GF-D8 (cell line): ENCODE measurements at regions not wholly inside any gene's neighbourhood (a gene's known extent, or its start where the extent isn't known, plus 50 kb on each side); places are given as distances from the start of the nearest gene placed in this dataset.

Experiments
- DNase-seq: peaks from one replicate; lab custom pipeline; 2025; lab: John Stamatoyannopoulos, UW

DNA sequence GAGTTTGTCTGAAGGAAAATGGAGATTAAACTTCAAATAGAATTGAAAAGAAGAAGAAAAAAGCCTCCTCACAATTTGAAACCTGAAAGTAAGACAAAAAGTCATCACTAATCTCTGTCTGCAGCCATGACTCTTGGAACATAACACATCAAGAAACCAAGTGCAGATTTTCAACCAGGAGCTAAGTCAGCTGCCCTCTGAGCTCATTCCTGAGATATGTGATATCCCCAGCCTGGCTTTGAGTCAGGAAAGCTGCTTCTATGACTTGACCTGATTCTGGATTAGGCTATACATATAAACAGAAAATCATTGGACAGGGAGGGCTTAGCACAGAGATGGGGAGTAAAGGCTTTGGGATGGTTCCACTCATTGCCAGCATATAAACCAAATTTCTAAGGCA lies 891.4 kb downstream of the TFAP2A start:
- no peak for DNase-seq

DNA sequence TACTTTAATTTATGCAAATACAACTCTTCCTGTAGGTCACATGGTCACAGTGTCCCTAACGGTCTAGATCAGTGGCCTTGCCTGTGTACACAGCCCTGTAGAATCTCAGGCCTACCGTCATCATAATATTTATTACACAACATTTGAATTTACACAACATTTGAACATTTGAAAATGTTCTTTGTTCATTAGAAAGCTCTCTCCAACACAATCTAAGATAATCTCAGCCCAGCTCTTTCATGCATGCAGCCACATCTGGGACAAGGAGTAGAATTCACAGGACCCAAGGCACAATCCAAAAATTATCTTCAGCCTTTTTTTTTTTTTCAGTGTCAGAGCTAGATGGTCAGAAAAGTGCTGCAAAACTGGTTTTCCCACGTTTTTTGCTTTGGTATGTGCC lies 892.8 kb downstream of the TFAP2A start:
- DNase-seq, result no peak

DNA sequence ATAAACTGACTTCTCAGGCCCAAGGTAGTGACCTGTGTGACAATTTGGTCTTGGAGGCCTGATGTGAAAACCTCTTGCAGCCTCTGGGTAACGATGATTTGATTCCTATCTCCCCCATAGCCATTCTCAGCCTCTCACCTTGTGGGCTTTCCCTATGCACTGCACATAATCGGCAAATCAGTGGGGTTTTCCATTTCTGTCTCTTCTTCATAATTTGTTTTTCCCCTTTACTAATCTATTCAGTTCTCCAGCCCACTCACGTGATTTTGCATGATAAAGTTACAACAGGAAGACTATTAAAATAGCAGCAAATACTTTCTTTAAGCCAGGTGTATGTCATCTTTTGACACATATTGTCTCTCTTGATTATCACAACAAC lies 893.7 kb downstream of the TFAP2A start:
- no peak for DNase-seq

DNA sequence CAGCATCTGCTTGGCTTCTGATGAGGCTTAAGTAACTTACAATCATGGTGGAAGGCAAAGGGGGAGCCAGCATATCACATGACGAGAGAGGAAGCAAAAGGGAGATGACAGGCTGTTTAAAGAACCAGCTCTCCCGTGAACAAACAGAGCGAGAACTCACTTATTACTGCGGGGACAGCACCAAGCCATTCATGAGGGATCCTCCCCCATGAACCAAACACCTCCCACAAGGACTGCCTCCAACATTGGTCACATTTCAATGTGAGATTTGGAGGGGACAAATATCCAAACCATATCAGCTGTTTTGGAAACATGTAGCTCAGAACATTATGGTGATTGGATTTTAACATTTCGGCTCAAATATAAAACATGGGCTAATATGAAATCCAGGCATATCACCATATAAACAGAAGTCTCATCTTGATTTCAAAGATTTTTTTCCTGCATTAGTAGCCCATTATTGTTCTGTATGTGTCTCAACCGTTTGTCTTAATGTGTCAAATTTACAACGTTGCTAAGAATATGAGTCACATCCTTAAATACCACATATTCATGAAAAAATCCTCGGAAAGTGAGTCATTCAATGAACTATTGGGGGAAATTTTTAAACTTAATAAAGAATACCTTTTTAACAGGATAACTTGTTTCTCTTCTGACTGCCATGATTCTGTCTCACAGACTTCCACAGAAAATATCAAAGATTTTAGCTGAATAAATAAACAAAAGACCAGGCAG lies 894.3 kb downstream of the TFAP2A start:
- no peak for DNase-seq

DNA sequence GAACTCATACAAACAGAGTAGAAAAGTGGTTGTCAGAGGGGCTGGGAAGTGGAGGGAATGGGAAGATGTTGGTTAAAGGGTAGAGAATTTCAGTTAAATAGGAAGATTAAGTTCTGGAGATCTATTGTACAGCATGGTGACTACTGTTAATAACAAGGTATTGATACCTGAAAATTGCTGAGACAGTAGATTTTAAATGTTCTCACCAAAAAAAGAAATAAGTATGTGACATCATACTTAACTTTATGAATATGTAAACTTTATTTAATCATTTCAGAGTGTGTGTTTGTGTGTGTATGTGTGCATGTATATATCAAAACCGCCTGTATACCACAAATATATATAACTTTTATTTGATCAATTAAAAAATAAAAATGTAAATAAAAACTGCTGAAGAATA lies 896.4 kb downstream of the TFAP2A start:
- no peak for DNase-seq

DNA sequence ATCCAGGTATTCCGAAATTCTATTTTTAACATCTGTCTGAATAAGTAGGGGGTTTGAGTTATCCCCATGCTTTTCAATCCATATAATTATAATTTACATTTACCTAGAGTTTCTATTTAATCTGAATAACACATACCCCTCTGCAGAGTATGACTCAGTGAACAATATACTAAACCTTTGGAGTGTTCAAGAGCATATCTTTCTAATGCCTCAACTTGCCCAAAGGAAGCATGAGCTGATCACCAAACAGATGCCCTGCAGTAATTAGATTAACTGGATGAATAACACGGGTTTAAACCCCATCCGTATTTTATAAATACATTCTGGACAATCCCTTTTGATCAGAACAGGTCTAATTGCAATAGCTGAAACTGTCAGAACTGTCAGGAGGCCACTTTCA lies 897.1 kb downstream of the TFAP2A start:
- DNase-seq, result no peak

DNA sequence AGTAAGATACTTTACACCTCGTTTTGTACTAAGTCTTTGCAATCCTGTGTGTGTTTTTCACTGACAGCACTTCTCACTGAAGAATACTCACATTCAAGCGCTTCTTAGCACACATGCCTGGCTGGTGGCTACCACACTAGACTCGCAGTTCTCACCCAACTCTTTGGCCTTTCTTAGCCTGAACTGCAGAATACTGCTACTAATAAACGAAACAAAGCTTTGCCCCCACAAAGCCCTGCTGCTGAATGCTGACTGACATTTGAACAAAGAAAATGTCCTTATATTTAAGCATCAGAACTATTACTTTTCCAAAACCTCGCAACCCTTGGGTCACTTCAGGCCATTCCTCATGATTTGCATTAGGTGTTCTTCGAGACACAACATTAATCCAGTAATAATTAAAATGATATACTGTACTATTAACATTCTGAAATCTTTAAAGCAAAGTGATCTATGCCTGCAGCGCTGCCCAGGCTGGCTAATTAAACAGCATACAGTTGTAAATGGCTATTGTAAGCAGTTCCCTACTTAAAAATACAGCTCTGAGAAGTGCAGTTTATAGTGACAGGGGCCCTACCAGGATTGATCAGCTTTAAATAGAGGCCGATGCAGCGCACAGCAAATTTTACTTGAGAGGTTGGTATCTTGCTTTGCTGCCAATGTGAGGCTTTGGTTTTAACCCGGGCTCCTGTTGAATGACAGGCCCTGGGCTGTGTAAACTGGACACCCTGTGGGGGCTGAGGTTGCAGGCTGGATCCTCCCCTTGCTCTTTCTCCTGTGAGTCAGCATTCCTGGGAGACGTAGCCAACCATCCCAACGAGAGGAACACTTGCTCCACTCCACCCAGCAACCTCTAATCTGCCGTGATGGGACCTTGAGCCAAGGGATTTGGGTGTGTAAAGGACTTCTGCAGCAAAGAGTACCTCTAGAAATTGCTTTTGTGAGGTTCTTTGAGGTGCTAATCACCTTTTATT lies 899.0 kb downstream of the TFAP2A start:
- DNase-seq, result no peak

DNA sequence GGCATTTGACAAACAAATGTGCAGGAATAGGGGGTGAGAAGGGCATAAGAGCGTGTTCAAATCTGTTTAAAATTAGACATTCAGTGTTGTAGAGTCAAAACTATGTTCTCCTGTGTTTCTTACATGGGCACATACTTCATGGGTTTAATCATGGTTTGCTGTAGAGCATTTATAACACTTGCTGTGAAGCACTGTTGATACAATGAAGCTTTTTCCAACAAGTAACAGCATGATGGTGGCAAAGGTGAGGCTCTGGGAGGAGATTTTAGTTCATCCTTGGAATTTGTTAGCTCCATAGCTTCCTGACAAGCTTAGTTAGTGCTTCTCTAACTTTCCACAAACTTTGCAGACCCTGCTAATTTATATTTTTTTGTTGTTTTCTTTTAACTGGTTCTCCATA lies 900.7 kb downstream of the TFAP2A start:
- no peak for DNase-seq

DNA sequence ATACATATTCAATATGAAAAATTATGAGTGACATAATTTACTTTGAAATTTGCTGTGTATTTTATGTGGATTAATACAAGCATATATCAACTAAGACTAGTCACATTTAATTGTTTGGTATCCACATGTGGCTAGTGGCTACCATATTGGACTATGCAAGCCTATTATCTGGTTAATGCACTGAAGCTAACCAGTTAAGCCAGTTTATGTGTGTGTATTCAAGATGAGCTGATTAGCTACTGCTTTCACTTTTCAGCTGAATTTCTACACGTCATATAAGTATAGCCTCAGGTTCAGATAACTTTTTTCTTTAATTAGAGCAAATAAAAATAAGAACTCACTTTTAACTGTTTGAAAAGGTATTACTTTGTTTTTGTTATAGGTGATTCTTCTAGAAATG lies 903.7 kb downstream of the TFAP2A start:
- DNase-seq, result no peak

DNA sequence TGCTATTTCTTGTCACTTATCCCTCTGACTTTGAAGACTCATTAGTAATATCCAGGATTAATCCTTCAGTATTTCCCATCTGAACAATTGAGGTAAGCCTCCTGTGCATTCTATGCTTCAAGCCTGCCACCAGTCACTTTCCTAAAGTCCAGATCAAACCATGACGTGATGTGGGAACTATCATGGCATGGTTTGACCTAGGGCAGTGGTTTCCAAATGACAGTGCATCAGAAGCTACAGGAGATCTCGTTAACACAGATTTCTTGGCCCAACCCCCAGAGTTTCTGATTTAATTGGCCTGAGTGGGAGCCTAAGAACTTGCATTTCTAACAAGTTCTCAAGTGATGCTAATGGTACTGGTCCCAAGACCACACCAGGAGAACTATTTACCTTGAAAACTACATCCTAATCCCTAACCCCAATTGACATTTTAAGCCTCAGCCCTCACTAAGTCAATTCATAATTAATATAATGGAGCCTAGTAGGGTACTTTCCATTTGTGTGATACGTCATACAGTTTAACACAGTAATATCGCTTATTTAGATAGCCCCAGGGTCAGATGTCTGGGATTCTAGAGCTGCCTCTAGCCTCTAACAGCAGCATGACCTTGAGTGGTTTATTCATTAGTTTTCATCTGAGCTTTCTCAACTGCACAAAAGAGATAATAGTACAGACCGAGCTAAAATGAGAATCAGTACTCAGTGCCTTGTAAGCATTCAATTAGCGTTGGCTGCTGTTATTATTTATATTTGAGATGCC lies 907.6 kb downstream of the TFAP2A start:
- no peak for DNase-seq

DNA sequence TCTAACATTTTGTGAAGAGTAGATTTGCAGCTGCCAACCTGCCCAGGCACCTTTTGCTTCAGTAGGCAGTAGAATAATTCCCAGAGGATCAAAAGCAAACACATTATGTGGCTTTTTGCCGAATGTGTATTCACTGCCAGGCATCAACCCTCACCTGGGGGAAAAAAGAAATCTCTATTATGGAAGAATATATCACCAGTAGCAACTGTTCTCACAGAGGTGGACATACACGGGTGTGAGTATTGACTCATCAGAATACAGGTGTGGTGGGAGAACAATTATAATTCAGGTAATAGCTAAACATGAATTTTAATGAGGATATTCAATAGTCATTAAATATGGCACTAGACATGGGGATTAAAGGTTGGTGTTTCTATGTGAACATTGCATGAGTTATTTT lies 910.7 kb downstream of the TFAP2A start:
- DNase-seq, result no peak

DNA sequence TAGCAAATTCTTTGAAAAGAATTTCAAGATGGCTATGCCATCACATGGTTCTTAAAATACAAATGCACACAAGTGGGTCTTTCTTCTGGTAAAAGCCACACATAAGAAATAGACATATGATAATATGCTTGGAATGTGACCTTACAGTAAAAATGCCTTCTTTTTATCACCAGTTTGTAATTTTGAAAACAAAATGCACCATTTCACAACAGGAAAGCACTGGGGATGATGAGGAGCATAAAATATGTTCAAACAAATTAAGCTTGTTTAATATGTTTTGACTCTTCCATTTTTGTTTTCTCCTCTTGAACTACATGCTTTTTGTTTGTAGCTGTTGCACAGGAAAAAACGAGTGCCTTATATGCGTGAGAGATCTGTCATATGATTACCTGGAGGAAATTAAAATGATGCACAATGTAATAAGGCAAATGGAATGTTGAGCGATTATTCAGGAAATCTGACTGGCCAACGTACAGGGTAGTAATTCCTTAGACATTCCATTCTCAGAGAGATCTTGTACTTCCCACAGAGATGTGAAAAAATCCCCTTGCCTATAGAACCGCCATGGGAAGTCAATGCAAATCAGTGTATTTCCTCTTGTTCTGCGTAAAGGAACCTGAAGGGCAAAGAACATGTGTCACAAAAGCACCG lies 911.6 kb downstream of the TFAP2A start:
- no peak for DNase-seq

DNA sequence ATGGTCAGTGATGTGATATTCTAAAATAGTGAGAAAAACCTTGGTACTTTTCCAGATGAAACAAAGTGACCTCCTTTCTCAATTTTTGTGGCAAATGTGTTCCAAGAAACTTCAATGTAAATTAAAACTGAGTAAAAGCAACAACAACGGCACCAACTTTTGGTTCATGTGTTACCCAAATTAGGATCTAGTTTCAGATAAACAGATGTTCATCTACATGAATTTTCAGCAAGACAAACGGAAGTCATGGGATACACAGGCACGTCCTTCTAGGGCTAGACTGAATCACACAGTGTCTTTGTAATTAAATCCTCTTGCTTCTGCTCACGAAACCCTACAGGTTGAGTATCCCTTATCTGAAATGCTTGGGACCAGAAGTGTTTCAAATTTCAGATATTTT lies 915.2 kb downstream of the TFAP2A start:
- no peak for DNase-seq

DNA sequence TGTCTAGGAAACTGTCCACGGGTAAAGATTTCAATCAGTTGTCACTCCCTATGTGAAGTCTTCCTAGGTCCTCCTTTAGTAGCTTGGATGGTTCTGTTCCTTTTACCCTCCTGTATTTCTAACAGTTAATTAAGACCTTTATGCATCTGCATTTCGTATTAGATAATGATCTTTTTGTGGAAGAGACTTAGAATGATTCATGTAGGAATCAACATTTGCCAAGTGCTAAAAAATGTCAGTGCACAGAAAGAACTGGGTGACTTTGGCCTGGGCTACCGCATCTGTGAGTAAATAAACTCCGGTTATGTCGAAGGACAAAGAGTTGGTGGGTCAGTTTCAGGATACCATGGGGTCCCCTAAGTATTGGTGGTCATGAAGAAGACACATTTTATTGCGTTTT lies 918.0 kb downstream of the TFAP2A start:
- no peak for DNase-seq

DNA sequence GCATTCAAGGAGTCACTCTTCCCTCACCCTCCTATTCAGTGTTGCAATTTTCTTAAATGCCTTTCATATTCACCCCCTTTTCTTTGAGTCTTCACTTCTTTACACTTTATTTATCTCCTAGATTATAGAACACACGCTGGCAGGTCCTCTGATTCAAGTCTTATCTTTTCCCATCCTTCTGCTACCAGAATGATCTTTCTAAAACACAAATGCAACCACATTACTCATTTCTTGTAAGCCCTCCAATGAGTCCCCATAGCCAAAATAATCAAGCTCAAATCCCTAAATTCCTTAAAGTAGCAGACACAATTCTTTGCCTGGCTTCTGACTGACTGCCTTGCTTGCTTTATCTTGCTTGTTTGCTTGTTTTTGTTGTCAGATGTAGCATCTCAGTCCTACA lies 920.0 kb downstream of the TFAP2A start:
- no peak for DNase-seq

DNA sequence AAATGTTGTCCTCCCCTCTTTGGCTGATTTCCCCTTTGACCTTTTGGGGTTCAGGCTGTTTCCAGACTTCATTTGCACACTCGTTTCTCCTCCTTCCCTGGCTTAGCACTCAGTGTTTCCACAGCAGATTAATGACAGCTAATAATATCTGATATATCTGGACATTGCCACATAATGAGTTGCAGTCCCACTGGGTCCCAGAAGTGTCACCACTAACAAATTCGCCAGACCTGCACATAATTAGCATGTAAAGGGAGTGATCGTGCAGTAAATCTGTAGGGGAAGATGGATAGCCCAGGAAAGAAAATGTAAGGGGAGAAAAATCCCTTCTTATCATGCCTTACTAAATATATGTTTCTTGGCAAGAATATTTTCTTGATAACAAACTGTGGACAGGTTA lies 922.1 kb downstream of the TFAP2A start:
- DNase-seq, result no peak

DNA sequence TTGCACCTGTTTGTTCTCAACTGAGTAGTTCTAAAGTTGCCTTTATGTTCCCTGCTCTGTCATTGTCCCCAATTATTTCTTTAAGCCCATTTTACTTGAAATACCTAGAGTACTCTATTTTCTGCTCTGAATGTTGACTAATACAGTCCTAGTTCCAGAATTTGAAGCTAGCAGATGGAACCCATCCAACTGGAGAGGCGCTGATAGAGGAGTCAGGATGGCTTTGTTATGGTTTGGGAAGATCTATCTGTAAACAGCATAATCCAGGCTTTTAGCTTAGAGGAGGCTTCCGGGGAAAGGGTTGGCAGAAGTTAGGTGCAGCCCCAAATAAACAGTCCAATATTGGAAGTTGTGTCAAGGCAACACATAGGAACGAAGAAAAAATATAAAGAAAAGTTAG lies 927.7 kb downstream of the TFAP2A start:
- no peak for DNase-seq

DNA sequence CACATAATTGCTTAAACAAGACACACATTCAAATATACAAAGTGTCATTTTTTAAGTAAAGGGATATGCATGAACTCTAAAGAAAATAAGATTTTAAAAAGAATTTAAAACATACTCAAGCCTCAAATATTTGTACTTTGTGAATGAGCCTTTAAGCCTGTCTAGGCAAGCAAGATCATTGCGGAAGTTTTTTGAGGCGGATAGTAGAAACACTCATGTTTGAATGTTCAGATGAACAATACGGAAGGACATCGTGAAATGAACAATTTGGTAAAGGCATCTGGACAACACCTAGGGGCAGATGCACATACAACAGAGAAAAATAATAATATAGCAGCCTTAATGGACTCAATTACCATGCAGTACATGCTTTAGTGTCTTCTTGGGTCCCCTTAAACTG lies 928.9 kb downstream of the TFAP2A start:
- no peak for DNase-seq

DNA sequence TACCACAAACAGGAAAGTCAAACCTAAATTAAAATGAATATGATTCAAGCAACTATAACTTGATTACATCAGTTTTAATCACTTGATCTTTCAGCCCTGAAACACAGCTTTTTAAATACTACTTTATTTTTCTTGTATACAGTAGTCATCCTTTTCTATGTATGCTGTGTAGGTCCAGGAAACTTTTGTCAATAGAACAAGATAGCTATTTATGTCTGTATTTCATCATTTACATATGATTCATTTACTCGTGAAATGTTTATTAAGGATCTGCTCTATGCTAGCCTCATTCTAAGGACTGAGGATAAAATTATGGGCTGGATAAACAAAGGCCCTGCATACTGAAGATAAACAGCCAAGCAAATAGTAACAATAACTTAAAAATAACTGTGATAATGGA lies 930.2 kb downstream of the TFAP2A start:
- DNase-seq, result no peak

DNA sequence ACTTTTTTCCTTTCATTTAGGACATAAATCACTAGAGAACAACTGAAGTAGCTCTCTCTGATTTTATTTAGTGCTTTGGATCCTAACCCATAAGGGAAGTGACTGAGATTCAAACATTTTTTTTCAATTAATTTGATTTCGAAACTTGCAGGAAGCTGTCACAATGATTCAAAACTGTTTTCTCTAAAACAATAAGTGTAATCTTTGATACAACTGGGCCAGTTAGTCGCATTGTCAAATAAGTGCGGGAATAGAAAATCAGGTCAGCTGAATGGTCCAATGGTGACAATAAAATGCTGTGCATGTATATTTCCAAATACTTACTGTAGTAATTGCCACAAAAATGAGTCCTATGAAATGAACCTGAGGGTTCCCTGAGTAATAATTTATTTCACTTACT lies 930.8 kb downstream of the TFAP2A start:
- no peak for DNase-seq

DNA sequence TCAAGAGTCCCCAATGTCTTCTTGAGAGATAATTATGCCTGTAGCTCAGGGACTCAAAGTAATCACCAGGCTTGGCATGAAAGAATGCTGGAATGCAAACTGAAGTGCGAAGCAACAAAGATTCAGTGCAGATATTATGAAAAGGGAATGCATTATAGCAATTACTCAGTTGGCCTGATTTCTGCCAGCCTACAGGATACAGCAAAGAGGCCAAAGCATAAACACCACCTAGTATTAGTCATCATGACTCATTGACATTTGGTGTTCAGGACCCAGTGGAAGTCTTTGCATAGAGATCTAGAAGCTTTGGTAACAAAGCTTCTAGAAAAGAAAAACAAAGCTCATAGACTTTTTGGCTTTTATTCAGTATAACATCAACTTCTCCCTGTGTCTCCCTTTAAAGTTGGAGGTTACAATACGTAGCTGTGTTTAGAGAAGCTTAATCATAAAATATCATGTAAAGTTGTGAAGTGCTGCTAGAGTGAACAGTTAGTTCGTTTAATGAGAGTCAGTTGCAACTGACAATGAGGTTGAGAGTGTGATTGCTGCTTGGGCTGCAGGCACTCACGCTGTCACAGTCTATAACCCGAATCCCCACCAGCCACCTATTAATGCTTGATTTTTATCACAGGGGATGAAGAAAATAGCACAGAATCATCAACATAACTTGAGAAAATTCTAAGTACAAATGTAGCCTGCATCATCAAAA lies 932.7 kb downstream of the TFAP2A start:
- DNase-seq, result no peak
